Esophagus (tissue), 2 donors: ENCODE measurements at regions not wholly inside any gene's neighbourhood (a gene's known extent, or its start where the extent isn't known, plus 50 kb on each side); places are given as distances from the start of the nearest gene placed in this dataset.

Experiments used
- H3K27ac ChIP-seq, 2 donors: one replicate each; pipeline ENCODE4 v1.5.1; 2013; ENCODE audit warnings: low read depth in 2 of 2, mild to moderate bottlenecking in 2 of 2, inconsistent platforms in 1 of 2, low read length in 1 of 2, moderate library complexity in 1 of 2
- H3K27me3 ChIP-seq, 2 donors: one replicate each; pipeline ENCODE4 v1.6.1; 2013; ENCODE audit warnings: low read length in 2 of 2, control low read depth in 1 of 2, mild to moderate bottlenecking in 1 of 2; ENCODE audit not compliant: insufficient read depth in 2 of 2, control insufficient read depth in 1 of 2
- H3K36me3 ChIP-seq, 2 donors: one replicate each; pipeline ENCODE4 v1.6.1; 2013; ENCODE audit warnings: low read length in 1 of 2; ENCODE audit not compliant: control insufficient read depth in 2 of 2, insufficient read depth in 2 of 2
- H3K4me1 ChIP-seq, 2 donors: one replicate each; pipeline ENCODE4 v1.6.1; 2013; ENCODE audit warnings: low read length in 1 of 2; ENCODE audit not compliant: control insufficient read depth in 2 of 2, insufficient read depth in 2 of 2
- H3K4me3 ChIP-seq, 2 donors: one replicate each; pipeline ENCODE4 v1.5.1; 2013; ENCODE audit warnings: low read length in 2 of 2, mild to moderate bottlenecking in 2 of 2, low read depth in 1 of 2, moderate library complexity in 1 of 2
- H3K9me3 ChIP-seq, 2 donors: one replicate each; pipeline ENCODE4 v1.6.1; 2013; ENCODE audit warnings: mild to moderate bottlenecking in 2 of 2, low read depth in 1 of 2, low read length in 1 of 2, moderate library complexity in 1 of 2; ENCODE audit not compliant: control insufficient read depth in 2 of 2, insufficient read depth in 1 of 2
- WGBS, 2 donors: extraction: QIAGEN DNeasy Blood & Tissue Kit; methylation state at CpG; one replicate each; pipeline ENCODE4 v1.1.7; 2013; 5-methylcytosine and 5-hydroxymethylcytosine counted together
- donor health status: healthy with polysubstance abuse.
- donor health status: Bipolar disorder and iron deficiency.

- no peaks in the 10 kb centered on the region for H3K36me3 ChIP-seq
- H3K27ac ChIP-seq: no peak overlapping the region
- no peaks in the 10 kb centered on the region for H3K9me3 ChIP-seq
- no peaks in the 10 kb centered on the region for H3K27me3 ChIP-seq
- H3K4me1 ChIP-seq: no peaks in the 10 kb centered on the region
- no peak overlapping the region for H3K4me3 ChIP-seq
- WGBS, 2 donors: 71 to 80% methylated on average over 4 of the region's 4 CpGs
Observed at GRCh38 chr1:115210302-115210711, 121.0 kb upstream of the TSPAN2 start.

GRCh38 chr1:115204513-115204912, 115.2 kb upstream of the TSPAN2 start:
- Histone ChIP-seq H3K4me1 (no peaks in the 10 kb centered on the region), H3K36me3 (no peaks in the 10 kb centered on the region), H3K27me3 (no peaks in the 10 kb centered on the region), H3K4me3 (no peak overlapping the region), H3K27ac (no peak overlapping the region), H3K9me3 (no peaks in the 10 kb centered on the region)
- 68 to 83% methylated on average over 1 of the region's 1 CpG for WGBS, 2 donors

GRCh38 chr1:115203287-115203686, 114.0 kb upstream of the TSPAN2 start:
- no peaks in the 10 kb centered on the region for H3K9me3 ChIP-seq
- H3K4me1 ChIP-seq: peaks cover 0 to 2% of the 10 kb centered on the region in 2 donors

GRCh38 chr1:115201598-115201997, 112.3 kb upstream of the TSPAN2 start:
- H3K9me3 ChIP-seq: no peaks in the 10 kb centered on the region
- H3K27me3 ChIP-seq: no peaks in the 10 kb centered on the region
- H3K4me3 ChIP-seq: no peak overlapping the region
- H3K27ac ChIP-seq: no peak overlapping the region
- 89 to 93% methylated on average over 1 of the region's 1 CpG for WGBS, 2 donors
- H3K36me3 ChIP-seq: no peaks in the 10 kb centered on the region
- H3K4me1 ChIP-seq: peaks cover 0 to 2% of the 10 kb centered on the region in 2 donors

More at GRCh38 chr1:115203287-115203686, 114.0 kb upstream of the TSPAN2 start:
- WGBS, 2 donors: 90 to 95% methylated on average over 1 of the region's 1 CpG
- H3K27ac ChIP-seq: no peak overlapping the region
- no peaks in the 10 kb centered on the region for H3K27me3 ChIP-seq
- no peak overlapping the region for H3K4me3 ChIP-seq
- H3K36me3 ChIP-seq: no peaks in the 10 kb centered on the region

GRCh38 chr1:115199416-115200132, 110.3 kb upstream of the TSPAN2 start:
- WGBS, 2 donors: 56 to 66% methylated on average over 5 of the region's 5 CpGs
- no peaks in the 10 kb centered on the region for H3K27me3 ChIP-seq
- H3K4me1 ChIP-seq: peaks cover 0 to 2% of the 10 kb centered on the region in 2 donors
- H3K36me3 ChIP-seq: no peaks in the 10 kb centered on the region
- H3K4me3 ChIP-seq: no peak overlapping the region
- no peak overlapping the region for H3K27ac ChIP-seq
- H3K9me3 ChIP-seq: no peaks in the 10 kb centered on the region

- WGBS, 2 donors: 49 to 55% methylated on average over 4 of the region's 4 CpGs
- no peaks in the 10 kb centered on the region for H3K27me3 ChIP-seq
- peaks cover 0 to 2% of the 10 kb centered on the region in 2 donors for H3K4me1 ChIP-seq
- H3K36me3 ChIP-seq: no peaks in the 10 kb centered on the region
- no peaks in the 10 kb centered on the region for H3K9me3 ChIP-seq
- no peak overlapping the region for H3K4me3 ChIP-seq
- no peak overlapping the region for H3K27ac ChIP-seq
Observed at GRCh38 chr1:115198938-115199337, 109.6 kb upstream of the TSPAN2 start.

- 96% methylated on average over 1 of the region's 1 CpG for WGBS, 2 donors
- Histone ChIP-seq H3K4me1 (peaks cover 0 to 2% of the 10 kb centered on the region in 2 donors), H3K27me3 (no peaks in the 10 kb centered on the region), H3K36me3 (no peaks in the 10 kb centered on the region), H3K4me3 (no peak overlapping the region), H3K27ac (no peak overlapping the region), H3K9me3 (no peaks in the 10 kb centered on the region)
Observed at GRCh38 chr1:115196296-115196695, 107.0 kb upstream of the TSPAN2 start.

GRCh38 chr1:115194506-115194905, 105.2 kb upstream of the TSPAN2 start:
- WGBS, 2 donors: 28 to 36% methylated on average over 2 of the region's 2 CpGs
- H3K36me3 ChIP-seq: no peaks in the 10 kb centered on the region

GRCh38 chr1:115193046-115193828, 103.9 kb upstream of the TSPAN2 start:
- H3K4me3 ChIP-seq: no peak overlapping the region
- H3K4me1 ChIP-seq: peaks cover 0 to 2% of the 10 kb centered on the region in 2 donors
- H3K27ac ChIP-seq: no peak overlapping the region
- no peaks in the 10 kb centered on the region for H3K9me3 ChIP-seq
- WGBS, 2 donors: 77 to 84% methylated on average over 3 of the region's 3 CpGs
- no peaks in the 10 kb centered on the region for H3K27me3 ChIP-seq
- no peaks in the 10 kb centered on the region for H3K36me3 ChIP-seq

More at GRCh38 chr1:115194506-115194905, 105.2 kb upstream of the TSPAN2 start:
- H3K4me1 ChIP-seq: peaks cover 0 to 2% of the 10 kb centered on the region in 2 donors
- H3K9me3 ChIP-seq: no peaks in the 10 kb centered on the region
- no peak overlapping the region for H3K4me3 ChIP-seq
- no peaks in the 10 kb centered on the region for H3K27me3 ChIP-seq
- no peak overlapping the region for H3K27ac ChIP-seq
